Loucy (cell line): ENCODE measurements at regions not wholly inside any gene's neighbourhood (a gene's known extent, or its start where the extent isn't known, plus 50 kb on each side); places are given as distances from the start of the nearest gene placed in this dataset.

Experiments
- H2AFZ ChIP-seq: fragments of 200-600 bp; sonication (generic); 2 replicates; pipeline ENCODE4 v1.6.0; 2016; ENCODE audit warnings: antibody characterized with exemption, mild to moderate bottlenecking, low read length, moderate library complexity
- H3F3A ChIP-seq: fragments of 200-600 bp; 2 replicates; pipeline ENCODE4 v1.6.0; 2016; ENCODE audit warnings: antibody characterized with exemption, low read depth, mild to moderate bottlenecking
- H3K27me3 ChIP-seq: fragments of 200-600 bp; sonication (generic); 2 replicates; pipeline ENCODE4 v1.6.1; 2014; ENCODE audit warnings: low read length, mild to moderate bottlenecking; ENCODE audit not compliant: insufficient read depth, poor library complexity, severe bottlenecking
- H3K36me3 ChIP-seq: fragments of 200-600 bp; sonication (generic); 2 replicates; pipeline ENCODE4 v1.6.1; 2016; ENCODE audit warnings: low read length; ENCODE audit not compliant: insufficient read depth
- H3K4me1 ChIP-seq: fragments of 200-600 bp; sonication (generic); 2 replicates; pipeline ENCODE4 v1.5.1; 2014; ENCODE audit warnings: low read length, mild to moderate bottlenecking; ENCODE audit not compliant: insufficient read depth, poor library complexity, severe bottlenecking
- H3K4me2 ChIP-seq: fragments of 200-600 bp; sonication (generic); 2 replicates; pipeline ENCODE4 v1.6.0; 2014; ENCODE audit warnings: antibody characterized with exemption, low read length, low read depth, mild to moderate bottlenecking; ENCODE audit not compliant: poor library complexity, severe bottlenecking
- H3K4me3 ChIP-seq: fragments of 200-600 bp; sonication (generic); 2 replicates; pipeline ENCODE4 v1.5.1; 2014; ENCODE audit warnings: low read length, mild to moderate bottlenecking, mixed read lengths; ENCODE audit not compliant: poor library complexity, severe bottlenecking
- H3K79me2 ChIP-seq: fragments of 200-600 bp; sonication (generic); 2 replicates; pipeline ENCODE4 v1.6.1; 2014; ENCODE audit warnings: low read length; ENCODE audit not compliant: insufficient read depth
- H3K9ac ChIP-seq: fragments of 200-600 bp; sonication (generic); 2 replicates; pipeline ENCODE4 v1.6.0; 2014; ENCODE audit warnings: mild to moderate bottlenecking, low read depth, low read length, moderate library complexity; ENCODE audit not compliant: poor library complexity, severe bottlenecking
- H3K9me2 ChIP-seq: fragments of 200-600 bp; sonication (generic); replicated peaks from 2 replicates; pipeline ENCODE4 v1.6.1; 2016; ENCODE audit warnings: low read depth, low read length, mixed read lengths
- H3K9me3 ChIP-seq: fragments of 200-600 bp; sonication (generic); 2 replicates; pipeline ENCODE4 v1.6.1; 2014; ENCODE audit warnings: mild to moderate bottlenecking, antibody characterized with exemption, low read length, low read depth; ENCODE audit not compliant: insufficient read depth
- H4K20me1 ChIP-seq: fragments of 200-600 bp; sonication (generic); 2 replicates; pipeline ENCODE4 v1.6.0; 2014; ENCODE audit warnings: antibody characterized with exemption, low read length, mild to moderate bottlenecking; ENCODE audit not compliant: insufficient read depth, poor library complexity, severe bottlenecking
- CTCF ChIP-seq: fragments of 200-600 bp; sonication (generic); conservative IDR thresholded peaks from 2 replicates; pipeline ENCODE4 v1.5.1; 2014; ENCODE audit warnings: mild to moderate bottlenecking, antibody characterized with exemption, low read length
- EZH2phosphoT487 ChIP-seq: fragments of 200-600 bp; IDR thresholded peaks from 2 replicates; pipeline ENCODE4 v1.6.1; 2018; ENCODE audit warnings: antibody characterized with exemption, mild to moderate bottlenecking, moderate library complexity, borderline replicate concordance

- Histone ChIP-seq H3K9me2 (no peaks in the 10 kb centered on the region; the same call in 1 of the 2 replicates), H2AFZ (no peak overlapping the region), H3K27me3 (no peaks in the 10 kb centered on the region), H3K4me1 (no peaks in the 10 kb centered on the region), H3K9me3 (no peaks in the 10 kb centered on the region), H3K4me3 (no peak overlapping the region), H4K20me1 (no peaks in the 10 kb centered on the region), H3K36me3 (no peaks in the 10 kb centered on the region), H3K4me2 (no peak overlapping the region), H3K79me2 (no peaks in the 10 kb centered on the region), H3K9ac (no peak overlapping the region), H3F3A (no peaks in the 10 kb centered on the region)
- TF ChIP-seq EZH2phosphoT487 (no peak), CTCF (no peak)
Measured at GRCh38 chr4:134560728-134561127, 359.1 kb upstream of the PABPC4L start.

DNA sequence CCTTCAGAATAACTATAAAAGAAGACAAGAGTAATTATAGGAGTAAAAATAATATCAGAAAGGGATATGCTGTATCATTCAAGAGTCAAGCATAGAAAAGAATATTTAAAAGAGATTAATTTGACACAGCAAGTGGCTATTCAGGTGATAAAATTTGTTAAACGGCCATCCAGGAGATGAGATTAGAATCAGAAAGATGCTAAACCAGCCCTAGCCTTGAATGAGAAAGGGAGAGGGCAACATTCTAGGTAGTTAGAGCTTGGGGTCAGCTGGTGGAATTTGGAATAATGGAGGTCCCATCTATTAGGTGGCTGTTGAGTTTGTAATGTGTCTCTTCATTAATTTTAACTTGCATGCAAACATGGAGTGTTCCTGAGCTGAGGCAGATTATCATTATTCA, 350.5 kb upstream of the PABPC4L start:
- no peak overlapping the region for H3K4me2 ChIP-seq
- no peaks in the 10 kb centered on the region for H3K36me3 ChIP-seq
- H3K4me1 ChIP-seq: no peaks in the 10 kb centered on the region
- no peaks in the 10 kb centered on the region for H4K20me1 ChIP-seq
- no peak overlapping the region for H2AFZ ChIP-seq
- H3K27me3 ChIP-seq: no peaks in the 10 kb centered on the region
- TF ChIP-seq EZH2phosphoT487: no peak
- no peak for TF ChIP-seq CTCF
- H3K4me3 ChIP-seq: no peak overlapping the region
- H3F3A ChIP-seq: no peaks in the 10 kb centered on the region
- no peaks in the 10 kb centered on the region for H3K9me2 ChIP-seq
- H3K79me2 ChIP-seq: no peaks in the 10 kb centered on the region
- H3K9ac ChIP-seq: no peak overlapping the region
- H3K9me3 ChIP-seq: peaks cover 3% of the 10 kb centered on the region; the same call in 1 of the 2 replicates

DNA sequence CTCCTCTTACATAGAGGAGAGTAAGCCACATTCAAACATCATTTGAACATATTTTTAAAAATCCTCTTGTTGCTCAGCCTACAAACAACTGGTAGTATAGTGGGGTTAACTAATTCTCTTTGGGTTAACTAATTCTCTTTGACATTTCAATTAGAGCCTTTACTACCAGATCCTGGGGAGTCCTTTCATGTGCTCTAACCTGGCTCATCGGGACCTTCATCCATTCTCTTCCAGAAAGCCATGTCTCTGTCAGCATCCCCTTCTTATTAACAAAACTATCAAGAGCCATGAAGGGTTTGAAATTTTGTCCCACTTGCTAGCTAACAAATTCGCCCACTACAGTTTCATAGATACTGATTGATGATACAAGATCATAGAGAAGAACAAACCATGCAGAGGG, 349.8 kb upstream of the PABPC4L start:
- Histone ChIP-seq H3K9ac (no peak overlapping the region), H3K9me3 (peaks cover 3% of the 10 kb centered on the region; the same call in 1 of the 2 replicates), H3K4me2 (no peak overlapping the region), H3K79me2 (no peaks in the 10 kb centered on the region), H3F3A (no peaks in the 10 kb centered on the region), H2AFZ (no peak overlapping the region), H3K36me3 (no peaks in the 10 kb centered on the region), H3K4me1 (no peaks in the 10 kb centered on the region), H3K27me3 (no peaks in the 10 kb centered on the region), H3K9me2 (no peaks in the 10 kb centered on the region), H4K20me1 (no peaks in the 10 kb centered on the region), H3K4me3 (no peak overlapping the region)
- TF ChIP-seq CTCF: no peak
- no peak for TF ChIP-seq EZH2phosphoT487
